SK-N-DZ (cell line): ENCODE measurements at regions not wholly inside any gene's neighbourhood (a gene's known extent, or its start where the extent isn't known, plus 50 kb on each side); places are given as distances from the start of the nearest gene placed in this dataset.

ENCODE experiments used
- DNase-seq: peaks from one replicate; pipeline ENCODE4 v3.0.0-alpha.2; 2015; ENCODE audit warnings: low spot score

DNA sequence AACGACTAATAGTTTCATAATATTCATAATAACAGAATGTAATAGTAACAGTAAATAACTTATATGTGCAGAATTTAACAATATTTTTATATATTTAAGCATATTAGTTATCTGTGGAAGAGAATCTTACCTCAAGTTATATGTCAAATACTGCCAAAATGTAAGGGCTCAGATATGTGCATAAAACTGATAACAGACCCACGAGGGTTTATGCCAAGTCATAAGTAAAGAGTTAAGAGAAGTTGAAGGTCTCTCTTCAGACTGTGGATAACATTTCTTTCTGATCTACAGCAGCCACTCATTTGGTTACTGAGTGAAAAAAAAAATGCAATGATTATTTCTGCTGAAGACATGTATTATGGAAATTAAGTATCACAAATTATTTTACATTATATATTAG is 1167.8 kb upstream of the NCAM2 start:
- DNase-seq: no peak

DNA sequence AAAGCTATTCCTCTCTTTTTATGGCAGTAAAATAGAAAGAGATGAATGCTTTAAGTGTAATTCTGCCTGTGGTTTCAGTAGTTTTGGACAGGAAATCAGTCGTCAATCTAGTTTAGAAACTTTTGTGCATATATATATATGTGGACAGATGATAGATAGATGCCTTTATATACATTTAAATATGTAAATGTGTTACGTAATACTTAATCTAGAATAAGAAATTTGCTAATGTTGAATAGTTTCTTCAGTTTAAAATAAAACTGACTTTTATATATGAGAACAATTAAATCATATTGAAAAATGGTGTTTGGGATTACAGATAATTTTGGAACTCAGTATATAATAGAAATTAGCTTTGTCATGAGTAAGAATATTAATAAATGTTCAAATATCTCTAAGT is 1165.7 kb upstream of the NCAM2 start:
- no peak for DNase-seq

- DNase-seq: no peak
Measured at GRCh38 chr21:19833082-19833481, 1165.1 kb upstream of the NCAM2 start.

DNA sequence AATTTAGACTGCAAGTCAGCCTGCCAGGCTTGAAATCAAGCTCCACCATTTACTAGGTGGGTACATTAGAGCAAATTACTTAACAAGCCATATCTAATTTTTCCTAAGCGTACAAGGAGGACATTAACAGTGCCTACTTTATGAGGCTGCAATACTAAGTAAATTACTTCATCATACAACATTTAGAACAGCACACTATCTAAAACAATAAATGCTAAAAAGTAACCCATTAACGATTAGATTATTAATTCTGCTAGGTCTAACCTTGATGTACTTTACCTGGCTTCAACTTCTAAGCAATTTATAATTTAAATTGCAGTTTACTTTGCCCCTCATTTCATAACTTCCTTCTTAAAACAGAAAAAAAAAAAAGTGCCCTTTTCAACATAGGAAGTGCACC is 1155.6 kb upstream of the NCAM2 start:
- no peak for DNase-seq

DNA sequence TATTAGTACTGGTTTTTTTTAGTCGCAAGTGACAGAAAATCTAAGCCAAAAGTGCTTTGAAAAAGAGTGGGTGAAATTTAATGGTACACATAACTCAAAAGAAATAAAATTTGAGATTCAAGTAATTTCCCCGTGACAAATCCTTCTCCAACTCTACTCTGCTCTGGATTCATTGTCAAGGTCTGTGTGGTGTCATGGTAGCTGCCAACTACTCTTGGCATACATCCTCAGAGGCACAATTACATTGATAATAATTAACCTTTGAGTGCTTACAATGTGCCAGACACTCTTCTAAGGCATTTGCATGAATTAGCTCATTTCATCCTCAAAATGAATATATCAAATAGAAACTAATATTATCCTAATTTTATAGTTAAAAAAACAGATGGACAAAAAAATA is 1153.9 kb upstream of the NCAM2 start:
- DNase-seq: no peak

DNA sequence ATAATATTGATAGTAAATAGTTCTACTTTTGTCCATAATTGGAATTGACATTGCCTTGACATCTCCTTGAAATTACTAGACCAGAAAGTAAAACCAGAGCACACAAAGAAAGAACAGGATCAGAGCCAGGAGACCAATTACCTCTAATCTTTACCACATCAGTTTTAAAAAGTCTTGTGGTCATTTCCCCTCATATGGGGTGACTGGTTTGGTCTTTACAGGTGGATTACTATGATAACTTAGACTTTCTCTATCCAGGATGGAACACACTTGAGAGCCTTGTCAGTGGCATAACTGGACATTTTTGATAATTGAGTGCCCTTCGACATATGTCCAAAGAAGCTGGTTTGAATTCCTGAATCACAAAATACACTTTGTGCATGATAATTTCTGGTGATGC is 1148.1 kb upstream of the NCAM2 start:
- DNase-seq: no peak

GRCh38 chr21:19853061-19853460 is 1145.1 kb upstream of the NCAM2 start:
- no peak for DNase-seq

GRCh38 chr21:19853709-19854575 is 1144.3 kb upstream of the NCAM2 start:
- DNase-seq: no peak

DNA sequence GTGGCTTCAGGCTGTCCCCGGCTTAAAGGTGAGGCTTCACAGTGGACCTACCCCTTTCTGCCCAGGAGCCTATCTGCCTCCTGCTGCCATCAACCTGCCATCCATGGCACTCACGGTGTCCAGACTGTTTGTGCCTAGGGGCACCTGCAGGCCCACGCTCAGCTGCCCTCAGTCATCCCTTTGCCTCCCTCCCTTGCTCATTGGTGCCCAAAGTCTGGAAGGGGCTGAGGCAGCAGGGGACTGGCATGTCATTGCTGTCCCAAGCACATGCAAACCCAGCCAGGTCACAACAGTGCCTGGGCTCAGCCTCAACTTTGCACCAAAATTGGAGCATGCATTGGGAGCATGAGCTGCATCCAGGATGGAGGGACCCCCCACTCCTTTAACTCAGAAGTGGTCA is 1142.7 kb upstream of the NCAM2 start:
- no peak for DNase-seq

GRCh38 chr21:19864476-19864875 is 1133.7 kb upstream of the NCAM2 start:
- DNase-seq: no peak

DNA sequence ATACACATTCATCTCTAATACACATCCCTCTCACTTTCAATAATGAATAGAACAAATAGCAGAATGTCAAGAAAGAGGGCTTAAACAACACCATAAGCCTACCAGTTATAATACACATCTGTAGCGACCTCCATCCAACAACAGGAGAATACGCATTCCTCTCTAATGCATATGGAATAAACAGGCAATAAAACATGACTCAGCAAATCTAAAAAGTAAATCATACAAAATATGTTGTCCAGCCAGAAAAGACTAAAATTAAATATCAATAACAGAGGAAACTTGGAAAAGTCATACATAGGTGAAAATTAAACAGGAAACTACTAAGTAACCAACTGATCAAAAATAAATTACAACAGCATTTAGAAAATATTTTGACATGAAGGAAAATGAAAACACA is 1127.5 kb upstream of the NCAM2 start:
- no peak for DNase-seq

DNA sequence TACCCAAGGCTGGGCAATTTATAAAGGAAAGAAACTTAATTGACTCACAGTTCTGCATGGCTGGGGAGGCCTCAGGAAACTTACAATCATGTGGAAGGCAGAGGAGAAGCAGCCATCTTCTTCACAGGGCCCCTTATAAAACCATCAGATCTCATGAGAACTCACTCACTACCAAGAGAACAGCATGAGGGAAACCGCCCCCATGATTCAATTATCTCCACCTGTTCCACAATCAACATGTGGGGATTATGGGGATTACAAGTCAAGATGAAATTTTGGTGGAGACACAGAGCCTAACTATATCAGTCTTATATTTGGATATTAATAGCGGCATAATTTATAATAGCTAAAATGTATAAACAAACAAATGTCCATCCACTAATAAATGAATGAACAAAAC is 1123.7 kb upstream of the NCAM2 start:
- DNase-seq: no peak

DNA sequence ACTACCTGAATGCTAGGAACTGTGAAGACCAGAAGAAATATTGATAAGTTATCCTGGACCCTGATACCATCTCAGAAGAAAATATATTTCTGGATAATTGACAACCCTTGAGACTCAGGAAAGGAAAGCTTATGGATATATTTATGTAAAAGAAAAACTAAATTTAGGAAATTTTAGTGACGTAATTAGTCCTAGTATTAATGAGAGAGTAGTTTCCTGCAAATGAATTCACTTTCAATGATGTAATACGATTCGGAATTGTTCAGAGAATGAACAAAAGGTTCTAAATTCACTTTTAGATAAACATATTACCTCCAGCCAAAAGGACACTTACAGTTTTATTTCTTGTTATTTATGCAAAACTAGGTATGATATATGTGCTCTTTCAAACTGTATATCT is 1120.1 kb upstream of the NCAM2 start:
- no peak for DNase-seq

DNA sequence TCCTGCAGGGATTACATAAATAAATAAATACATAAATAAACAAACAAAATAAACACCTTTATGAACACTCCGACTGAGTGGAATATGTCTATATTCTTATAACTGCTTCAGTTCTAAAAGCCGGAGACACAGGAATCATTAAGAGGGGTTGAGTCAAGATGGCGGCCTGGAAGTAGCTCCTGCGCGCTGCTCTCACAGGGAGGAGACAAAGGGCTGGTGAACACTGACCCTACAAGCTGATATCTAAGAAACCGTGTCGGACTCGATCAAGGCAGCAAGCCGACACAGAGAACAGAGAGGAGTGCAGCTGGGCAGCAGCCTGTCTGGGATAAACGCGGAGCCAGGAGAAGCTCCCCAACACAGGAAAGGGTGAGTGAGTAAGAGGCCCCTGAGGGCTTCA is 1098.6 kb upstream of the NCAM2 start:
- no peak for DNase-seq

DNA sequence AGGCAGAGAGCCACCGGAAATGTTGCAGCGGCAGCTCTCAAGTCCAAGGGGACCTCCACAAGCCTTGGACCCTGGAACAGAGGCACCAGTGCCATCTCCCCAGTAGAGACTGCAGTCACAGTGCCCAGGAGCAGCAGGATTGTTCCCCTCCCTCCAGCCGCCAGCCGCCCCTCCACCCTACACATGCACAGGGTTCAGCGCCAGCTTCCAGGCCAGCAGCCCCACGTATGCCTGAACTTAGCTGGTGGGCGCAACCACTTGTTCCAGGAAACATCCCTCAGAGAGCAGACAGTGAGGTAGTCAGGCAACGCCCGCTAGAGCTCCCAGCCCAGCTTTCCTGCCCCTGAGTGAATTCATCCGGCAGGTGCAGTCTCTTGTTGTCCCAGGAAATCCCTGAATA is 1098.1 kb upstream of the NCAM2 start:
- no peak for DNase-seq

GRCh38 chr21:19908390-19908789 is 1089.8 kb upstream of the NCAM2 start:
- no peak for DNase-seq

- DNase-seq: no peak
Measured at GRCh38 chr21:19914028-19914427, 1084.2 kb upstream of the NCAM2 start.

GRCh38 chr21:19921211-19921610 is 1077.0 kb upstream of the NCAM2 start:
- DNase-seq: no peak

DNA sequence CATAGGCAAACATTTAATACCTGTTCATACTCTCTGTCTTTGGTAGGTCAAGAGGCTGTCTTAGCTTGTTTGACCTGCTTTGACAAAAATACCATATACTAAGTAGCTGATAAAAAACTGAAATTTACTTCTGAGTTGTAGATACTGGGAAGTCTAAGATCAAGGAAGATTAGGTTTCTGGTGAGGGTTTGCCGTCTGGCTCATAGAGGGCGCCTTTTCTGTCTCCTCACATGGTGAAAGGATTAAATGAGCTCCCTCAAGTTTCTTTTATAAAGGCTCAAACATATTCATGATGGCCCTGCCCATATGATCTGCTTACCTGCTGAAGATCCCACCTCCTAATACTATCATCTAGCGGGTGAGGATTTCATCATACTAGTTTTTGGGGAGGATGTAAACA is 1076.1 kb upstream of the NCAM2 start:
- no peak for DNase-seq

GRCh38 chr21:19935467-19935866 is 1062.7 kb upstream of the NCAM2 start:
- no peak for DNase-seq

GRCh38 chr21:19937619-19938018 is 1060.6 kb upstream of the NCAM2 start:
- no peak for DNase-seq

- DNase-seq: no peak
Measured at GRCh38 chr21:19941626-19942025, 1056.6 kb upstream of the NCAM2 start.

- no peak for DNase-seq
Measured at GRCh38 chr21:19950347-19950746, 1047.9 kb upstream of the NCAM2 start.

DNA sequence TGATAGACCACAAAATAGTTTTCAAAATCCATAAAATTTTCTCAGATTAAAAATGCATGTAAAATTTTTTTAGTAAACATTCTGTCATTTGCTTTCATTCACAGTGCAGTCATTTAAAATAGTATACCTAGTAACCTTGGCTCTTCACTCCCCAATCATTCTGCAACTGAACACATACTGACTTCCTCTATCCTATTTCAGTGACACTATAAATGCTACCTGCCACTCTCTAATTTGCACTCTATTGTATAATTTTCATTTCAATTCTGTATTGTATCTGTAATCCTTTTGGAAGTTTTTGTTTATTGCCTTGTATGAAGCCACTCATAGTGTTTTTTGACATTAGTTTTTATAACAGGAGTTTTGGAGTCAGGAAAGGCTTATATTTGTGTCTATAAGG is 1029.1 kb upstream of the NCAM2 start:
- DNase-seq: no peak
